ENCODE measurements at regions not wholly inside any gene's neighbourhood (a gene's known extent, or its start where the extent isn't known, plus 50 kb on each side); places are given as distances from the start of the nearest gene placed in this dataset.

DNA sequence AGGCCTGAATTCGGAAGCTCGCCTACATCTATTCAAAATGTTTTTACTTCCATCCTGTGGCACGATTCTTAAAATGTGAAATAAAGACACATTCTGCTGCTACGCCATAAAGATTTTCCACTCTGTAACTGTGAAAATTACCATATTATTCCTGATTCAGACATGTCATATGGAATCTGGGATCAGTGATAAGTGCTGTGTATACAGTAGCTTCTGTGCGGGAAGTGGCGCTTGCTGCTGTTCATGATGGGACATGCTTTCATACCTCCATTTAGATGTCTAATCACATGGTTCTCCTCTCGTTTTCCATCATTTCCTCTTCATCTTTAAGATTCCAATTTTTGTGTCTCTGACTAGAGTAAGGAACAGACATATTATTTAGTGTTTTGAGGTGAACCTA, 163.2 kb downstream of the TMEM182 start:
- no peak overlapping the region for H3K4me3 Mint-ChIP-seq
- ATAC-seq (no peak), DNase-seq (no peak)
- no peaks in the 10 kb centered on the region for H3K27me3 Mint-ChIP-seq
- CTCF ChIA-PET, result no interaction called here
- H3K9me3 Mint-ChIP-seq (ENCODE audit: low read depth), result peaks cover 2% of the 10 kb centered on the region
- H3K4me1 Mint-ChIP-seq, result no peaks in the 10 kb centered on the region
- H3K36me3 Mint-ChIP-seq, result no peaks in the 10 kb centered on the region
- no peak overlapping the region for H3K27ac Mint-ChIP-seq

DNA sequence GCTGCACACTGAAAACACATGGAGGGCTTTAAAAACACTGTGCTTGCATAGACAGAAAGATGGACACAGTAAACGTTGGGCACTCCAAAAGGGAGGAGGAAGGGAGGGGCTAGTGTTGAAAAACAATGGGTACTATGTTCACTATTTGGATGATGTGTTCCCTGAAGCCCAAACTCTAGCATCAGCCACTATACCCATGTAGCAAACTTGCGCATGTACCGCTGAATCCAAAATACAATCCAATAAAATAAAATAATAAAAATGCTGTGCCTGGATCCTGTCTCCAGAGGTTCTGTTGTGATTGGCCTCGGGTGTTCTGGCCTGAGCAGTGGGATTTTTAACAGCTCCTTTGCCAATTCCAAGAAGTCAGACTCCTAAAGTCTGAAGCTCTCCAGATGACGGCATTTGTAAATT, 166.0 kb downstream of the TMEM182 start:
- H3K9me3 Mint-ChIP-seq (ENCODE audit: low read depth), result peaks cover 2% of the 10 kb centered on the region
- no peaks in the 10 kb centered on the region for H3K4me1 Mint-ChIP-seq
- no peak overlapping the region for H3K4me3 Mint-ChIP-seq
- DNase-seq (no peak), ATAC-seq (no peak)
- no peak overlapping the region for H3K27ac Mint-ChIP-seq
- H3K36me3 Mint-ChIP-seq, result no peaks in the 10 kb centered on the region
- H3K27me3 Mint-ChIP-seq, result no peaks in the 10 kb centered on the region
- CTCF ChIA-PET, result no interaction called here

DNA sequence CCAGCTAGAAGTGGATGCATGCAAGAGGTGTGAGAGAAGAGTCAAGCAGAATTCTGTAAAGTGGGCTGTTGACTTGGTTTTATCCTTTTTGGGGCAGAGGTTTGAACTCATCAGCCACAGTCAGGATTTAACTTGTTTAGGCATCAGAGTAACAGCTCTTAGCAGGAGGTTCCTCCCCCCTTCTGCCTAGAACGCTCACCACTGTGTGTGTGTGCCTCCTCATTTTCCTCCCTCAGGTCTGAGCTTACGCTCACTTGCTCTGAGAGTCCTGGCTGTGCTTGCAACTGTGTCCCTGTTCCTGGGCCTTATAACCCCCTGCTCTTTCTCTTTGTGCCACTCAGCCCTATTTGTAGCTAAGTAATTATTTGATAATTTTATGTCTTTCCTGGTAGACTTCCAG, 167.9 kb downstream of the TMEM182 start:
- Mint-ChIP-seq H3K27me3 (no peaks in the 10 kb centered on the region), H3K4me1 (no peaks in the 10 kb centered on the region), H3K27ac (no peak overlapping the region), H3K9me3 (ENCODE audit: low read depth) (peaks cover 2% of the 10 kb centered on the region), H3K4me3 (no peak overlapping the region), H3K36me3 (no peaks in the 10 kb centered on the region)
- DNase-seq (no peak), ATAC-seq (no peak)
- CTCF ChIA-PET, result no interaction called here

DNA sequence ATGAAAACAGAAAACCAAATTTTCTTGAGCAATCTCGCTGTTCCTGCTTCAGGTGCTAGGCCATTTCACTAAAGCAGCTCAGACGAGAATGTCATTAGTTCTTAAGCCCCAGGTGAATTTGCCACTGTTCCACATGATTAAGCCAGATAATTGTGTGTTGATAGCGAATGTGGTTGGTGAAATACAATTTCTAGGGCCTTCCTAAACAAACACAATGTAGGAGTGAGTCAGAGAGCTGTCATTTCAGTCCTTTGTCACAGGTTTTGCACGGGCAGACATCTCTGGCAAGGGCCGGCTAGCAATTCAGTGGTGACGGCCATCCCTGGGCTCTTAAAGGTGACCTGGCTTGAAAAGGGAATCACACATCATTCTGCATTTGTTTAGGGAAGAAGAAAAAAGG, 170.7 kb downstream of the TMEM182 start:
- no peak for DNase-seq
- Mint-ChIP-seq H3K4me1 (no peaks in the 10 kb centered on the region), H3K9me3 (ENCODE audit: low read depth) (no peaks in the 10 kb centered on the region), H3K4me3 (no peak overlapping the region), H3K27ac (no peak overlapping the region), H3K27me3 (no peaks in the 10 kb centered on the region), H3K36me3 (no peaks in the 10 kb centered on the region)
- no peak for ATAC-seq
- CTCF ChIA-PET, result no interaction called here

DNA sequence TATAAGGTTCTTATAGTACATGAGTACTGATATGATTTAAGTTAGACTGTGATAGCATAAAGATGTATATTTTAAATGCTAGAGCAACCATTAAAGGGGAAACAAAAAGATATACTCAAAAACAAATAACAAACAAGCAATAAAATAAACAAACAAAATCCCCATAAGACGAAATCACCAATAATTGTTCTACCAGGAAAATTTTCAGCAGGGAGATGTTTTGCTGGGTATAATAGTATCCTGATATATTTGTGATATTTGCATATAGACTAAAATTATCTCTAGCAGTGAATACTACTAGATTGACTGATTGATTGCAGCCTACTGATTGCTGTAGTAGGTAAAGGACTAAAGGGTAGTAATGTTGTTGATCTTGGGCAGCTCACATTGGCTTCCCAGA, 177.4 kb downstream of the TMEM182 start:
- H3K27me3 Mint-ChIP-seq, result no peaks in the 10 kb centered on the region
- H3K4me1 Mint-ChIP-seq, result no peaks in the 10 kb centered on the region
- ATAC-seq, result no peak
- H3K36me3 Mint-ChIP-seq, result no peaks in the 10 kb centered on the region
- no peak for DNase-seq
- CTCF ChIA-PET, result no interaction called here
- H3K9me3 Mint-ChIP-seq (ENCODE audit: low read depth), result peaks cover 4% of the 10 kb centered on the region
- no peak overlapping the region for H3K27ac Mint-ChIP-seq
- H3K4me3 Mint-ChIP-seq, result no peak overlapping the region

DNA sequence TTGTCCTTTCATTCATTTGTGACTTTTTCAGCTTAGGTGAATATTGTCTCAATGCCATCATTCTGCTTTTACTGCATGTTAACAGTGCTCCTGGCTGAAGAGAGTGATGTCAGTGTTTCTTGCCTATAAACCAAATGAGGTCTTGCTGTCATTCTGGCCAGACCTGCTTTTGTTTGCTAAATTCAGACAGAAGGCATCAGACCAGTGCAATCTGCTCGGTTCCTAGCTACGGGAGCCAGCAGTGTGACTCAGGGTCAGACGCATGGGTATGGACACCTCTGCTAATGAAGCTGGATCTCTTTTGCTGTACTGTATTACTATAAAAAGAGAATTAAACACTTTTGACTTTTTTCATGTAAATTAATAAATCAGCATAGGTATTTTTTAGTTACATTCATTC, 178.9 kb downstream of the TMEM182 start:
- Mint-ChIP-seq H3K36me3 (no peaks in the 10 kb centered on the region), H3K4me3 (no peak overlapping the region), H3K4me1 (no peaks in the 10 kb centered on the region), H3K27ac (no peak overlapping the region), H3K27me3 (no peaks in the 10 kb centered on the region), H3K9me3 (ENCODE audit: low read depth) (peaks cover 4% of the 10 kb centered on the region)
- ATAC-seq (no peak), DNase-seq (no peak)
- CTCF ChIA-PET, result no interaction called here

DNA sequence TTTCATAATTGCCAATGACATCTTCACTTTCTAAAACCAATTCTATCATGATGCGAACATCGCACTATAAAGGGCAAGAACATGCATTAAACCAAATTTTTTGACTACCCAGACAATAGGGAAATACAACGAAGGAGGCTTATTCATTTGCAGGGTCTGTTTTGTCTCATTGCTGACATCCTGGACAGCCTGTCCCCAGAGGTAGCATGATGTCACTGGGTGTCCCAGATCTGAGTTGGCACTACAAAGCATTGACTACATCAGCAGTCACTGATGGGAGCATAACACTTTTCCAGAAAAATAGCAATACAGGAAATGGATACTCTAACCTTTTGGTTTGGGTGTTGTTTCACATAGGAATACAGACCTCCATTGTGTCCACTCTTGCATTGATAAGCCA, 180.3 kb downstream of the TMEM182 start:
- Mint-ChIP-seq H3K27me3 (no peaks in the 10 kb centered on the region), H3K36me3 (no peaks in the 10 kb centered on the region), H3K9me3 (ENCODE audit: low read depth) (peaks cover 4% of the 10 kb centered on the region), H3K4me1 (no peaks in the 10 kb centered on the region), H3K27ac (no peak overlapping the region), H3K4me3 (no peak overlapping the region)
- CTCF ChIA-PET, result interaction anchor here (0.9 kb wide), 1 partner anchor 11 kb away, joined by 3 read pairs; no protein-coding TSS in a partner anchor
- DNase-seq (no peak), ATAC-seq (no peak)

DNA sequence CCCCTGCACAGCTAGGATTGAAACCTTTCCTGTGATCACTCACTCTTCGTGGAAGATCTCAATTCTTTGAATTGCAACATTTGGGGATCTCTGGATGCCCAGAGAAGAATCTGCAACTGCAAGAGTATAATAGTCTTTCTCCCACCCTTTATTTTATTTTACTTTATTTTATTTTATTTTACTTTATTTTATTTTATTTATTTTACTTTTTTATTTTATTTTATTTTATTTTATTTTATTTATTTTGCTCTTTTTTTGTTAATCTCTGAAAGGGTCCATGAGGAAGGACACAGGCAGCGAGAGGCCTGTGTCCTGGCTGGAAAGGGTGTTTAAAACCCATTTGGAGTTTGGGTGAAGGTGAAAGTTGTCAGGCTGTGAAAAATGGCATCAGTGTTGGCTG, 181.4 kb downstream of the TMEM182 start:
- Mint-ChIP-seq H3K36me3 (no peaks in the 10 kb centered on the region), H3K4me3 (no peak overlapping the region), H3K4me1 (no peaks in the 10 kb centered on the region), H3K27ac (no peak overlapping the region), H3K9me3 (ENCODE audit: low read depth) (peaks cover 2% of the 10 kb centered on the region), H3K27me3 (no peaks in the 10 kb centered on the region)
- CTCF ChIA-PET, result no interaction called here
- DNase-seq (no peak), ATAC-seq (no peak)

DNA sequence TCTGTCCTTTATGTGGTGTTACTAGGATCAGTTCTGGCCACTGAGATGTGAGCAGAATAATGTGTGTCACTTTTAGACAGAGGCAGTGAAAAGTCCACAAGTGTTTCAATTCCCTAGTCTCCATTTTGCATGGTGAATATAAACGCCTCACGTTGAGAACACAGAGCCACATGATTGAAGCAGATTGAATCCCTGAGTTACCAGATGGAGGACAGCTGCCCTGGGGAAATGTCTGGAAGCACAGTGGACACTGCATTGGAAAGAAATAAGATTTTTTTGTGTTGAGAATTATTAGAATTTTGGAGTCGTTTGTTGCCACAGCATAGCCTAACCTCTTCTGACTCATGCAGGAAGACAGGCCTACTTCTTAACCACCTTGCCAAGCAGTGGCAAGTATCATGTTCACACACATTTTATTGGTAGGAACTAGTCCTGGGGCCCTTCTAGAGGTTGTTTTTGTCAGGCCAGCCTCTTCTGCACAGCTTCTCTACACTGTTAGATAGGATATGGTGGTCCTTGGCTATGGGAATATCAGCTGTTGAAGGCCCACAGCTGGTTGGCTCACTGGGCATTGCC, 188.6 kb downstream of the TMEM182 start:
- no peak overlapping the region for H3K27ac Mint-ChIP-seq
- no peak for ATAC-seq

DNA sequence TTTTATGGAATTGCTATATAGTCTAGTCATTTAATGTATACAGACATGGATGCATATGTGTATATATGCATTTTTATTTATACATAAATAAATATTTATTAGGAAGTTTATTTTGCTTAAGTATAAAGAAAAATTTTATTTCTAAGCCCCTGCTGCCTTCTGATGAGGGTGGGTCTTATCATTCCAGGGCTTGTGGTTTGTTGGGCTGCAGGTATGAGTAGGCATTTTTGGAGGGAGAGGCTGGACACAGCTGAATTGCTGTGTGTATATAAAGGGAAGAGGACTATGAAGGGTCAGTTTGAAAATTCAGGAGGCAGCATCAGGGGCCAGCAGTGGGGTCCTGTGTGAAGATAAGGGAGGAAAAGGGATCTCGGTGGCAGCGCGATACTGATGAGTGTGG, 189.4 kb downstream of the TMEM182 start:
- ATAC-seq (no peak), DNase-seq (no peak)
- H3K4me3 Mint-ChIP-seq, result no peak overlapping the region
- no peak overlapping the region for H3K27ac Mint-ChIP-seq
- no peaks in the 10 kb centered on the region for H3K27me3 Mint-ChIP-seq
- no peaks in the 10 kb centered on the region for H3K36me3 Mint-ChIP-seq
- CTCF ChIA-PET, result no interaction called here
- H3K4me1 Mint-ChIP-seq, result no peaks in the 10 kb centered on the region
- H3K9me3 Mint-ChIP-seq (ENCODE audit: low read depth), result no peaks in the 10 kb centered on the region

More for the DNA sequence above, 188.6 kb downstream of the TMEM182 start:
- Mint-ChIP-seq H3K9me3 (ENCODE audit: low read depth) (no peaks in the 10 kb centered on the region), H3K36me3 (no peaks in the 10 kb centered on the region), H3K4me3 (no peak overlapping the region), H3K4me1 (no peaks in the 10 kb centered on the region), H3K27me3 (no peaks in the 10 kb centered on the region)
- no peak for DNase-seq
- CTCF ChIA-PET, result no interaction called here

DNA sequence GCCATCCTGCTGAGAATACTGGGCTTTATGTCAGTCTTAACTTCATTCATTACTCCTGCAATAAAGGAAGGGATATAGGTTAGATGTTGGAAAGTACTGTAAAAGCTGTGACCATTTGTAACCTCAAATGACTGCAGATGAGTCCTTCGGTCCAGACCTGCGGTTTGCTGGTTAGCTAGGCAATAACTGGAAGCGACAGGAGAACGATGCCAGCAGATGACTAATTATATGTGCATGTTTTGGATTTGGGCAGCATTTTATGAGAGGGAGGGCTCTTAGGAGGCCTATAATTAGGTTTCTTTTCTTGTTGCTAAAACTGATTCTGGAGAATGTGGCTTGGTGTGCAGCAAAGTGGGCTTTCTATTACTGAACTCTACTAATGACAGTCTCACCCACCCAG, 205.6 kb downstream of the TMEM182 start:
- DNase-seq (no peak), ATAC-seq (no peak)
- H3K4me3 Mint-ChIP-seq, result no peak overlapping the region
- CTCF ChIA-PET, result no interaction called here
- H3K9me3 Mint-ChIP-seq (ENCODE audit: low read depth), result no peaks in the 10 kb centered on the region
- no peaks in the 10 kb centered on the region for H3K27me3 Mint-ChIP-seq
- H3K36me3 Mint-ChIP-seq, result no peaks in the 10 kb centered on the region
- no peaks in the 10 kb centered on the region for H3K4me1 Mint-ChIP-seq
- no peak overlapping the region for H3K27ac Mint-ChIP-seq

DNA sequence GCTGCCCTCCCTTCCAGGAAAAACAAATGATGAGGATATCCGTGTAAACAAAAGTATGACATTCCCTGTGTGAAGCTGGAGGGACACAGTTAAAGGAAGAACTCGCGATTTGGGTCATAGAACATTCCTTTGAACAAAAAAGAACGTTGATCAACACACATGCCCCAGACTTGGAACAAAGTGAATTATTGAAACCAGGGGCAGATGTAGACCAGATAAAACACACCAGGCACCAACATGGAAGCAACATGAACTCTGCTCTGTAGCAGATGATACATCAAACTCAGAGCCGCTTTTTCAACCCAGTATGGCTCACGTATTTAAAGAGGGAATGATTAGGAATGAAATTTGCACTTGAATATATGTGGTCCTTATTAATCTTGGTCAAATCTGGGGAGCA, 206.5 kb downstream of the TMEM182 start:
- CTCF ChIA-PET, result no interaction called here
- ATAC-seq (no peak), DNase-seq (no peak)
- no peak overlapping the region for H3K27ac Mint-ChIP-seq
- H3K4me1 Mint-ChIP-seq, result no peaks in the 10 kb centered on the region
- H3K4me3 Mint-ChIP-seq, result no peak overlapping the region
- no peaks in the 10 kb centered on the region for H3K9me3 Mint-ChIP-seq (ENCODE audit: low read depth)
- H3K36me3 Mint-ChIP-seq, result no peaks in the 10 kb centered on the region
- H3K27me3 Mint-ChIP-seq, result no peaks in the 10 kb centered on the region

DNA sequence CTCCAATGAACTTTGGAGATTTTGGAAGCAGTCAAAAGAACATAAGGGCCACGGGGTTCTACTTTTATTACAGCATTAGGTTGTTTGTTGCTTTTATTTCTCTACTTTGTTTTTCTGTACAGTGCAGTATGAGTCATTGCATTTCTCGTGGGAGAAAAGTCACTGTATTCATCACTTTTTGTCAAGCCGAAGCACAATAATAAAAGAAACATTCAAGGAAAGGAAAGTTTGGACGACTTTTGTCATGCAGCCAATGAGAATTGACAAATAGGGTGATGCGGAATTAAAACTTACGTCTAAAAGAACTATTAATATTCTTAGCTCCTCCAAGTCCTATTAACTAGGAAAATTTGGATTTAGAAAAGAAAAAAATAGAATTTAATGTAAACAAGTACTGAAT, 209.9 kb downstream of the TMEM182 start:
- Mint-ChIP-seq H3K4me3 (no peak overlapping the region), H3K27ac (no peak overlapping the region), H3K4me1 (no peaks in the 10 kb centered on the region), H3K36me3 (no peaks in the 10 kb centered on the region), H3K27me3 (no peaks in the 10 kb centered on the region), H3K9me3 (ENCODE audit: low read depth) (no peaks in the 10 kb centered on the region)
- no peak for ATAC-seq
- CTCF ChIA-PET, result no interaction called here
- no peak for DNase-seq

DNA sequence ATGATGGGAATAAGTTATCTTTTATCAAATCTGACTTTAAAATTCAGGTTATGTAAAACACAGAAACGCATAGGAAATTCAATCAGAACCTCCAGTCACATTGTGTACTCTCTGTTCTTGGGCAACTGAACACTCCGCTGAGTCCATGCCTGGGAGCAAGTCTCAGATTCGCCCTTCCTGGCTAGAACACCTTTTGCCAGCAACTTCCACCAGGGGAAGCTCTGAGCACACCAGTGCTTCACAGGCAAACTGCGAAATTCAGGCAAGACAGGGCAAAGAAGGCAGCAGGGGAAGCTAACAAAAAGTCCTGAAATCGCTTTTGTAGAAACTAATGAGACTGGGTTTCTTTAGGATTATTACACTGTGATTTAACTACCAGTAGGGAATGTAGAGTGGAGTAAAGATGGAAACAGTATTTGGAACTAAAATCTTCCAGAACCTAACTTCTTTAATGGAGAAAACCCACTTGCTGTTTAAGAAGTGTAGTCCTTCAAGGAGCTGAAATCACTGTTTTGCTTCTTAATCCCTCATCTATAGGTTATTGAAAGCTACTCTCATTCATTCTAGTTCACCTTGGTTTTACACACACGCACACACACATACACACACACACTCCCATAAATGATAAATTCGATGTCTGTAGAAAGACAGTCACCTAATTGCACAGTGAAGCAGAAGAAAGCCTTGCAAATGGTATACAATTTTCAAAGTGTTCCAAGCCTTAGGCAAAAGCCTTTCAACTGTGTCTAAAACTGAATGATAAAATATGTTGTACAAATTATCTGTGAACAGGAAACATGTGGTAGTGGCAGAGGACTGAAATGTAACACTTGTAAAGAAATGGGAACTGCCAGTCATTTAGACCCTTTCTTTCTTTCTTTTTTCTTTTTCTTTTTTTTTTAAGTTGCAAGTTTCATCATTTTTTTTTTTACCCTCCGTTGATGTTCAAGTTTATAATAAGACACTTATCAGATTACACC, 214.5 kb downstream of the TMEM182 start:
- DNase-seq (no peak), ATAC-seq (no peak)
- H3K36me3 Mint-ChIP-seq, result no peaks in the 10 kb centered on the region
- H3K4me3 Mint-ChIP-seq, result no peak overlapping the region
- H3K27me3 Mint-ChIP-seq, result no peaks in the 10 kb centered on the region
- H3K4me1 Mint-ChIP-seq, result no peaks in the 10 kb centered on the region
- no peaks in the 10 kb centered on the region for H3K9me3 Mint-ChIP-seq (ENCODE audit: low read depth)
- CTCF ChIA-PET, result interaction anchor here (0.6 kb wide), 1 partner anchor 215 kb away, joined by 3 read pairs; no protein-coding TSS in a partner anchor
- H3K27ac Mint-ChIP-seq, result no peak overlapping the region
